Glutamatergic neuron (in vitro differentiated cells): ENCODE measurements at regions not wholly inside any gene's neighbourhood (a gene's known extent, or its start where the extent isn't known, plus 50 kb on each side); places are given as distances from the start of the nearest gene placed in this dataset.

Experiments used
- DNase-seq: peaks from one replicate; pipeline ENCODE4 v3.0.0; 2022
- H3K27ac Mint-ChIP-seq: one replicate; pipeline ENCODE4 v1.8.0; 2020; ENCODE audit warnings: mild to moderate bottlenecking, mixed read lengths, inconsistent platforms; ENCODE audit not compliant: unreplicated experiment
- H3K27me3 Mint-ChIP-seq: one replicate; pipeline ENCODE4 v1.8.0; 2020; ENCODE audit warnings: mild to moderate bottlenecking, moderate library complexity, mixed read lengths, inconsistent platforms; ENCODE audit not compliant: unreplicated experiment
- H3K36me3 Mint-ChIP-seq: one replicate; pipeline ENCODE4 v1.8.0; 2020; ENCODE audit warnings: mild to moderate bottlenecking, mixed read lengths, inconsistent platforms; ENCODE audit not compliant: unreplicated experiment
- H3K4me1 Mint-ChIP-seq: one replicate; pipeline ENCODE4 v1.8.0; 2020; ENCODE audit warnings: mild to moderate bottlenecking, low read depth, mixed read lengths, inconsistent platforms; ENCODE audit not compliant: unreplicated experiment
- H3K4me3 Mint-ChIP-seq: one replicate; pipeline ENCODE4 v1.8.0; 2020; ENCODE audit warnings: mild to moderate bottlenecking, mixed read lengths, inconsistent platforms; ENCODE audit not compliant: unreplicated experiment
- H3K9me3 Mint-ChIP-seq: one replicate; pipeline ENCODE4 v1.8.0; 2020; ENCODE audit warnings: mild to moderate bottlenecking, moderate library complexity, mixed read lengths, inconsistent platforms; ENCODE audit not compliant: unreplicated experiment
- TF ChIP-seq, protein P1 (sequence below): fragments of 200-600 bp; sonication (generic); IDR thresholded peaks from one replicate; pipeline ENCODE4 v1.5.0; 2021; ENCODE audit not compliant: partially characterized antibody, unreplicated experiment

DNA sequence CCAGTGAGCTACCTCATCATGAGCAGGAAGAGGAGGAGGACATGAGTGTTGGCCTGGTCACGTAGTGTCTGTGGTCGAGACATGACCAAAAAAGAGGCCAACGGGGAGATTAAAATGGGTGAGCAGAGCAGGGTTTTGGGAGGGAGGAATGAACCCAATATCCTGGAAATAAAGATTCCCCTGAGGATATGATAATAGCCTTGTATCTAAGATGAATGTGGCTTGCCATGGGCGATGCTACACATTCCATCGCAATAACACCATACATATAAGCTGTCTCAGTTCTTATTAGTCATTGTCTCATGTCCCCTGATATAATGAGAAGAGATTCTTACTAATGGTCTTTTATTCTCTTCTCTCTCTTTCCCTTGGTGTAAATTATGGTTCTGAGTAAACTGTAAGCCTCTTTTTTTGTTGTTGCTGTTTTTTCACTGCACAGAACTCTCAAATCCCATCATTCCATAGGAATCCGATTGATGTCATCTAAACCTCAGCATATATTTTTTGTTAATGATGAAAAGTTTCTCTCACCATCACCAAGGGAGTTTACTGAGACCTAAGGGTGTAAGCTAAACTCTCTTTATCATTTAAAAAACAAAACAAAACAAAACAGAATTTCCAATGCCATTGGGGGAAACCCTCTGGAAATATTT, 550.4 kb upstream of the AMELY start:
- Mint-ChIP-seq H3K27ac (no peak overlapping the region), H3K4me3 (no peak overlapping the region), H3K4me1 (no peaks in the 10 kb centered on the region), H3K36me3 (peaks cover 5% of the 10 kb centered on the region), H3K9me3 (peaks cover 7% of the 10 kb centered on the region), H3K27me3 (no peaks in the 10 kb centered on the region)
- TF ChIP-seq, protein P1, sequence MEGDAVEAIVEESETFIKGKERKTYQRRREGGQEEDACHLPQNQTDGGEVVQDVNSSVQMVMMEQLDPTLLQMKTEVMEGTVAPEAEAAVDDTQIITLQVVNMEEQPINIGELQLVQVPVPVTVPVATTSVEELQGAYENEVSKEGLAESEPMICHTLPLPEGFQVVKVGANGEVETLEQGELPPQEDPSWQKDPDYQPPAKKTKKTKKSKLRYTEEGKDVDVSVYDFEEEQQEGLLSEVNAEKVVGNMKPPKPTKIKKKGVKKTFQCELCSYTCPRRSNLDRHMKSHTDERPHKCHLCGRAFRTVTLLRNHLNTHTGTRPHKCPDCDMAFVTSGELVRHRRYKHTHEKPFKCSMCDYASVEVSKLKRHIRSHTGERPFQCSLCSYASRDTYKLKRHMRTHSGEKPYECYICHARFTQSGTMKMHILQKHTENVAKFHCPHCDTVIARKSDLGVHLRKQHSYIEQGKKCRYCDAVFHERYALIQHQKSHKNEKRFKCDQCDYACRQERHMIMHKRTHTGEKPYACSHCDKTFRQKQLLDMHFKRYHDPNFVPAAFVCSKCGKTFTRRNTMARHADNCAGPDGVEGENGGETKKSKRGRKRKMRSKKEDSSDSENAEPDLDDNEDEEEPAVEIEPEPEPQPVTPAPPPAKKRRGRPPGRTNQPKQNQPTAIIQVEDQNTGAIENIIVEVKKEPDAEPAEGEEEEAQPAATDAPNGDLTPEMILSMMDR: no peak
- DNase-seq: no peak

DNA sequence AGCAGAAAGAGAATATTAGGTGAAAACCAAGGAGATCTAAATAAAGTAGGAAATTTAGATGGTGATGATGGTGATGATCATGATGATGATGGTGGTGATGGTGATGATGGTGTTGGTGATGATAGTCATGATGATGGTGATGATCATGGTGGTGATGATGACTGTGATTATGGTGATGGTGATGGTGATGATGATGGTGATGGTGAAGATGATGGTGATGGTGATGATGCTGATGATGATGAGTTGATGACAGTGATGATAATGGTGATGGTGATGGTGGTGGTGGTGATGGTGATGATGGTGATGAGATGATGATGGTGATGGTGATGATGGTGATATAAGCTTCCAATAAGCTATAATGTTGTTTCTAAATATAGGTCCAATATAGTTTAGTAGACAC, 548.2 kb upstream of the AMELY start:
- Mint-ChIP-seq H3K4me3 (no peak overlapping the region), H3K27ac (no peak overlapping the region), H3K9me3 (peaks cover 4% of the 10 kb centered on the region), H3K27me3 (no peaks in the 10 kb centered on the region), H3K36me3 (peaks cover 5% of the 10 kb centered on the region), H3K4me1 (no peaks in the 10 kb centered on the region)
- no peak for DNase-seq
- TF ChIP-seq, protein P1: no peak

DNA sequence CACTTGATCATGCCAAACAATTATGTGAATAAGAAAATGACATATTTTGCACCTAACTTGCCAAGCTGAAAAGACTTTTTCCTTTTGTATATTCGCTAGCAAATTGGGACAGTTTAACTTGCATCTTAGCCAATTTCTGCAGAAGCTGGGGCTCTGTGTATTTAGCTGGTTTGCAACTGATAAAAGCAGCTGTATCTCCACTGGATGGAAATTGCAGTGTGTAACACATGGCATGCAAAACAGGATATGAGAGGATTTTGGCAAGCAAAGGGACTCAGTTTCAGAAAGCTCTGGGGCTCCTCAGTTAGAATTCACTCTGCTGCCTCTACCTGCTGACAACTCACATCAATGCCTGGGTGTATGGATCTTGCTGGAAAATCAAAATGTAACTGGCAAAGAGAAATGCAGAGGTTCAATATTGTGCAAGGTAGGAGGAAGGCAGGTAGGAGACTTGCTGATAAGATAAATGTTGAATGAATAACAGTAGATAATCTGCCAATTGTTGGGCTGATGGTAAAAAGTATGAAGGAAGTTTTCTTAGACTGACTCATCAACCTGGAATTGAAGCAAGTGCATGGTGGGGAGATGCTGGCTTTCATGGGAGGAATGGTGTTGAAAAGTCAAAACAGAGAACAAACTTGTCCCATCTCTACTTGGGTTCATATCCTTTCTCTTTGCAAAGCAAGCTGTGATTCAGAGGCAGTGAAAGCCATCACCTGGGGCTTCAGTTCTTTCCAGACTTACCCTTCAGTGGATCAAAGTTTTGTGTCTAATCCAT, 546.9 kb upstream of the AMELY start:
- Mint-ChIP-seq H3K9me3 (peaks cover 4% of the 10 kb centered on the region), H3K27ac (no peak overlapping the region), H3K4me1 (no peaks in the 10 kb centered on the region), H3K27me3 (peaks cover 2% of the 10 kb centered on the region), H3K36me3 (peaks cover 5% of the 10 kb centered on the region), H3K4me3 (no peak overlapping the region)
- no peak for DNase-seq
- TF ChIP-seq, protein P1: no peak

DNA sequence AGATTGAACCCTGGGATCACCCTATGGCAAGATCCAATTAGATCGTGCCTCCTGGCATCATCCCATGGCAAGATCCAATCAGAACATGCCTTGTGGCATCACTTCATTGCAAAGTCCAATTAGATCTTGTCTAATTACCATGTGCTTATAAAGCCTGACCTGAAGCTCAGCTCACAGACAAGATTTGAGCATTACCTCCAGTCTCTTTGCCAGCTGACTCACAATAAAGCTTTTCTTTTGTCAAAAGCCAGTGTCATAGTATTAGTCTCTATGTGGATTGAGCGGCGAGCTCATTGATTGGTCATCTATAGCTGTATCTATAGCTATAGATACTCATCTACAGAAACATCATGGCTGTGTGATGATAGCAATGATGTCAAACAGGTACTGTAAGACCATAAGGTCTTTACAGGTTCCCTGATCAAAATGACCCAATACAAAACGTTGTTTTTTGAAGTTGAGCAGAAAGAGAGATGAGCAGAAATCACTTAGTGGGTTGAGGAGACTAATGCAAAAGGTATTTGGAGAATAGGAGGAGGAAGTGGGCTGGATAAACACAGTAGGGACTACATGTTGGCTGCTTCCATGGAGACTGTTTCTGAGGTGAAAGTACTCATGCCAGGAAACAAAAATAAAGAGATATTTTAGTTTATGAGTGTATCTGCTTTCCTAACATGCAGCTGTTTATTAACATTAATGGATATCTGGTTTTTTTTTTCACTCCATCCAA, 545.9 kb upstream of the AMELY start:
- peaks cover 4% of the 10 kb centered on the region for H3K9me3 Mint-ChIP-seq

More for the DNA sequence above, 545.9 kb upstream of the AMELY start:
- Mint-ChIP-seq H3K36me3 (peaks cover 5% of the 10 kb centered on the region), H3K27me3 (peaks cover 2% of the 10 kb centered on the region), H3K27ac (no peak overlapping the region), H3K4me3 (no peak overlapping the region), H3K4me1 (no peaks in the 10 kb centered on the region)
- no peak for DNase-seq
- TF ChIP-seq, protein P1: no peak
